Bronchial epithelial cell (primary cell): ENCODE measurements at regions not wholly inside any gene's neighbourhood (a gene's known extent, or its start where the extent isn't known, plus 50 kb on each side); places are given as distances from the start of the nearest gene placed in this dataset.

Experiments used
- DNase-seq: peaks from one replicate; pipeline ENCODE4 v3.0.0-alpha.2; 2010; ENCODE audit warnings: low read depth
- FAIRE-seq: peaks from 2 replicates; lab custom pipeline; 2011; peaks lifted over from hg19 to GRCh38; lab: Jason Lieb, UNC
- H3K27me3 ChIP-seq: 2 replicates; pipeline ENCODE4 v1.5.1; 2011; ENCODE audit warnings: low read length; ENCODE audit not compliant: control insufficient read depth, insufficient read depth
- H3K36me3 ChIP-seq: 2 replicates; pipeline ENCODE4 v1.5.1; 2011; ENCODE audit warnings: low read length; ENCODE audit not compliant: control insufficient read depth, insufficient read depth
- H3K4me3 ChIP-seq: 2 replicates; pipeline ENCODE4 v1.5.1; 2011; ENCODE audit warnings: mild to moderate bottlenecking, low read depth, low read length, control low read depth
- TF ChIP-seq, protein P1 (sequence below): IDR thresholded peaks from 2 replicates; pipeline ENCODE4 v1.5.1; 2011; ENCODE audit warnings: mild to moderate bottlenecking, moderate library complexity, low read length, control low read depth, inconsistent platforms; ENCODE audit not compliant: insufficient read depth, severe bottlenecking

DNA sequence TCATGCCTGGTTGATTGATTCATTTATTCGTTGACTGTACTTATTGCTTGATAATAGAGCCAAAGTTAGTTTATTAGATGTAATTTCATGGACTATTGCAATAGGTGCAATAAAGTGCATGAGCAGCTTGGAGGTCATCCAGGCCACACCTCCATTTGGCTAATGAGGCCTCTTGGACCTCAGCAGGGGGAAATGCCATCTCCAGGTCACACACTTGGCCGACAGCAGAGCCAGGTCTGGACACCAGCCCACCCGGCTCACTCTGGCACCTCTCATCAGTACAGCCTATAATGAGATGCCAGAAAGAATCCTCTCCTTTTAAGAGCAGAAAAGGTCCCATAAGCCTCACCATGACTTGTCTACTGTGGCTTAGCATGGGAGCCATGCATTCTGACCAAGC, 71.2 kb upstream of the AFF3 start:
- no peaks in the 10 kb centered on the region for H3K27me3 ChIP-seq
- FAIRE-seq (no peak), DNase-seq (no peak)
- no peak overlapping the region for H3K4me3 ChIP-seq
- TF ChIP-seq, protein P1, sequence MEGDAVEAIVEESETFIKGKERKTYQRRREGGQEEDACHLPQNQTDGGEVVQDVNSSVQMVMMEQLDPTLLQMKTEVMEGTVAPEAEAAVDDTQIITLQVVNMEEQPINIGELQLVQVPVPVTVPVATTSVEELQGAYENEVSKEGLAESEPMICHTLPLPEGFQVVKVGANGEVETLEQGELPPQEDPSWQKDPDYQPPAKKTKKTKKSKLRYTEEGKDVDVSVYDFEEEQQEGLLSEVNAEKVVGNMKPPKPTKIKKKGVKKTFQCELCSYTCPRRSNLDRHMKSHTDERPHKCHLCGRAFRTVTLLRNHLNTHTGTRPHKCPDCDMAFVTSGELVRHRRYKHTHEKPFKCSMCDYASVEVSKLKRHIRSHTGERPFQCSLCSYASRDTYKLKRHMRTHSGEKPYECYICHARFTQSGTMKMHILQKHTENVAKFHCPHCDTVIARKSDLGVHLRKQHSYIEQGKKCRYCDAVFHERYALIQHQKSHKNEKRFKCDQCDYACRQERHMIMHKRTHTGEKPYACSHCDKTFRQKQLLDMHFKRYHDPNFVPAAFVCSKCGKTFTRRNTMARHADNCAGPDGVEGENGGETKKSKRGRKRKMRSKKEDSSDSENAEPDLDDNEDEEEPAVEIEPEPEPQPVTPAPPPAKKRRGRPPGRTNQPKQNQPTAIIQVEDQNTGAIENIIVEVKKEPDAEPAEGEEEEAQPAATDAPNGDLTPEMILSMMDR, result no peak
- H3K36me3 ChIP-seq, result no peaks in the 10 kb centered on the region

DNA sequence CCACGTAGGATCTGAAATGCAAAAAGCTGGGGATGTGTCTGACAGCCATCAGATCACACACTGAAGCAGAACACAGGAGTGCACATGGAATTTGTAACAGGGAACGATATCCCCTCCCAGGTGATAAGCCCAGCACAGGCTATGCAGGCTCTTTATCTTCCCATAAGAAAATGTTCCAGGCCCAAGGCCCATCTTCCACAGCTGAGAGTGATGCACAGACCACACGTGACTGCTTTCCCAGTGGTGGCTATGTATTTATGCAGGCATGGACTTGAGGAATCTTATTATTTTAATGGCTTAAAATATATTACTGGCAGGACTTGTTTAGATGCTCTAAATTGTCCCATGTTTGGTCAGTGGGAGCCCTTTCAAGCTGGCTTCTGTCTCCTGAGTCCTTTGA, 70.5 kb upstream of the AFF3 start:
- Histone ChIP-seq H3K36me3 (no peaks in the 10 kb centered on the region), H3K27me3 (no peaks in the 10 kb centered on the region), H3K4me3 (no peak overlapping the region)
- TF ChIP-seq, protein P1, result no peak
- FAIRE-seq, result no peak
- DNase-seq, result no peak

DNA sequence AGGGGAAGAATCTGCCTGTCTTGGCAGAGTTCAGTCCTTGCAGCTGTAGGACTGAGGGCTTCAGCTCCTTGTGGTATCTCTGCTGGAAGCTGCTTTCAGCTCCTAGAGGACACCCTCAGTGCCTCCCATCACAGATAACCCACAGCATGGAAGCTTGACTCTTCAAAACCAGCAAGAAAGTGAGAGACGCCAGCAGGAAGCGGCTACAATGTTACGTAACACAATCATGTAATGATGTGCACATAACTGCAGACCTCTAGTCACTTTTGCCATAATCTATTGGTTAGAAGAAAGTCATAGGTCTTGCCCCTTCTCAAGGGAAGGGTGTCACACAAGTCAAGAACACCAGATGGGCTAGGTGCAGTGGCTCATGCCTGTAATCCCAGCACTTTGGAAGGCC, 69.1 kb upstream of the AFF3 start:
- no peaks in the 10 kb centered on the region for H3K27me3 ChIP-seq

DNA sequence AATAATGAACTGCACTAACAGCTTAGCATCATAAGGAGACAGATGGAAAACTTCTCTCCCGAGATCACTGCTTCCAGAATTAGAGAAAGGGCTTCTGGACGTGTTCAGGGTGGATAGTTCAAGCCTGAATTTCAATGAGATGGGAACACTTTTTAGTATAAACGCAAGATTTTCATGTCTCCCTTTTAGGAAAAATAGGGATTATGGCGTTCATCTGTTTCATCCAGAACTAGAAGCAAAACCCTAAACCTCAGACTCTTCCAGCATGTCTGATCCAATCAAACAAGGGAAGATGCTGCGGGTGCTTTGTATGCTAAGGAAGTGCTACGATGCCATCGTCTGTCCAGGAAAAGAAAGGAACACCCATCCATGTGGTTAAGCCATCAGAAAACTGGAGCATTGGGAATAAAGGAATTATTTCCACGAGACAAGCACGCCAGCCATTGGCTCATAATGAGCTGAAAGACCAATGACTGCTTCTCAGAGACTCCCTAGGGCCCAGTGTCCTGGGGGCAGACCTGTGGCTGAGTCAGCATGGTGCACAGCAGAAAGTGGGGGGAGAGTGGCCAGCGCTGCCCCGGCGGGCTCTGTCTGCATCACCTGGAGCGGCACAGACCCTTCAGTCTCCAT, 65.9 kb upstream of the AFF3 start:
- no peak for DNase-seq

More for the DNA sequence above, 69.1 kb upstream of the AFF3 start:
- Histone ChIP-seq H3K4me3 (no peak overlapping the region), H3K36me3 (no peaks in the 10 kb centered on the region)
- FAIRE-seq (no peak), DNase-seq (no peak)
- TF ChIP-seq, protein P1, result no peak

DNA sequence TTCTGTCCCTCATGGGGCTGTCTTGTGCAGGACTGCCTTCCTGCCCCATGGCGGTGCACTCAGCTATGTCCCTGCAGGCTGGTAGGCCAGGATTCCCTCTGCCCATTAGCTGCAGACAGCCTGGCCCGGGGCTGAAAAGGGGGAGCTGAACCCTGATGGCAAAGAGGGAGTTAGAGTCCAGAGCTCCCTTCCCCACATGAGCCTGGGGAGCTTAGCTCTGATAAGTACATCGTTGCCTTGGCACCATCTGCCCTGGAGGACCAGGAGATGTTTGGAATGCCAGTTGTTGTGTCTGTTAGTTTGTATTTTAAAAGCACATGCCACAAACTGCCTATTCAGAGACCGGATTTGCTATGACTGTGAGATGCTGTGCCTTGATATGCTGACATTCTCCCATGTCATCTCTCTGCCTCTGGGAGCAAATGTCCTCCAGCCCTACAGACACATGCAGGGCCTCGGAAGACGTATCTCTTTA, 65.1 kb upstream of the AFF3 start:
- no peaks in the 10 kb centered on the region for H3K27me3 ChIP-seq
- TF ChIP-seq, protein P1, result no peak

More for the DNA sequence above, 65.9 kb upstream of the AFF3 start:
- Histone ChIP-seq H3K27me3 (no peaks in the 10 kb centered on the region), H3K36me3 (no peaks in the 10 kb centered on the region), H3K4me3 (no peak overlapping the region)
- TF ChIP-seq, protein P1, result no peak
- no peak for FAIRE-seq

More for the DNA sequence above, 65.1 kb upstream of the AFF3 start:
- Histone ChIP-seq H3K4me3 (no peak overlapping the region), H3K36me3 (no peaks in the 10 kb centered on the region)
- DNase-seq (no peak), FAIRE-seq (no peak)
